ENCODE measurements at regions not wholly inside any gene's neighbourhood (a gene's known extent, or its start where the extent isn't known, plus 50 kb on each side); places are given as distances from the start of the nearest gene placed in this dataset.

GRCh38 chr5:133839090-133839489 lies 129.3 kb downstream of the C5orf15 start:
- Histone ChIP-seq H4K20me1 (no peaks in the 10 kb centered on the region), H3K27me3 (no peaks in the 10 kb centered on the region), H3K36me3 (no peaks in the 10 kb centered on the region; a peak in 1 of 22 replicates), H3K9me3 (replicated peaks in 1 of 11) (peaks cover 0 to 19% (median 9%) of the 10 kb centered on the region in 11 experiments; a peak in 11 of 22 replicates), H3K4me1 (peaks cover 9 to 26% (median 14%) of the 10 kb centered on the region in 10 experiments), H3K4me3 (no peak overlapping the region), H3K9ac (no peak overlapping the region), H3K27ac (no peak overlapping the region), H3K4me2 (no peak overlapping the region)
- no peak for TF ChIP-seq Cebpa-rat (IDR thresholded peaks at IDR 0.05)

GRCh38 chr5:133838286-133838685 lies 130.1 kb downstream of the C5orf15 start:
- TF ChIP-seq Cebpa-rat (IDR thresholded peaks at IDR 0.05), result no peak
- Histone ChIP-seq H3K9ac (no peak overlapping the region), H3K4me1 (peaks cover under 1 to 18% (median 6%) of the 10 kb centered on the region in 10 experiments), H3K27me3 (no peaks in the 10 kb centered on the region), H3K36me3 (no peaks in the 10 kb centered on the region; a peak in 1 of 22 replicates), H3K4me3 (no peak overlapping the region), H3K27ac (no peak overlapping the region), H3K9me3 (replicated peaks in 1 of 11) (peaks cover 0 to 19% (median 9%) of the 10 kb centered on the region in 11 experiments; a peak in 11 of 22 replicates), H4K20me1 (no peaks in the 10 kb centered on the region), H3K4me2 (no peak overlapping the region)

- Histone ChIP-seq H3K9me3 (replicated peaks in 1 of 11) (peaks cover 0 to 11% (median 7%) of the 10 kb centered on the region in 11 experiments; a peak in 9 of 22 replicates), H3K4me1 (peaks cover 31 to 57% (median 53%) of the 10 kb centered on the region in 10 experiments), H3K9ac (0 out of 22 replicates have a peak overlapping the region, but pooled peaks of 1 of the 11 experiments have one; percentile 3), H3K4me3 (no peak overlapping the region), H3K4me2 (peak overlapping the region; percentile 18 to 98 (median 69)), H3K27ac (peak overlapping the region in 1 of 11 experiments; percentile 31; a peak in 1 of 22 replicates), H3K36me3 (no peaks in the 10 kb centered on the region), H4K20me1 (no peaks in the 10 kb centered on the region), H3K27me3 (no peaks in the 10 kb centered on the region; a peak in 1 of 22 replicates)
- no peak for TF ChIP-seq Cebpa-rat (IDR thresholded peaks at IDR 0.05)
Measured at GRCh38 chr5:133831491-133832224, 136.8 kb downstream of the C5orf15 start.

- Histone ChIP-seq H3K9me3 (replicated peaks in 1 of 11) (peaks cover 0 to 11% (median 6%) of the 10 kb centered on the region in 11 experiments; a peak in 6 of 22 replicates), H3K36me3 (no peaks in the 10 kb centered on the region), H3K4me3 (no peak overlapping the region), H3K27ac (no peak overlapping the region), H3K4me1 (peaks cover 31 to 64% (median 61%) of the 10 kb centered on the region in 10 experiments), H3K9ac (no peak overlapping the region), H3K27me3 (no peaks in the 10 kb centered on the region; a peak in 1 of 22 replicates), H3K4me2 (peak overlapping the region; percentile 18 to 98 (median 69); a peak in 19 of 22 replicates), H4K20me1 (no peaks in the 10 kb centered on the region)
- no peak for TF ChIP-seq Cebpa-rat (IDR thresholded peaks at IDR 0.05)
Measured at GRCh38 chr5:133830911-133831310, 137.5 kb downstream of the C5orf15 start.

DNA sequence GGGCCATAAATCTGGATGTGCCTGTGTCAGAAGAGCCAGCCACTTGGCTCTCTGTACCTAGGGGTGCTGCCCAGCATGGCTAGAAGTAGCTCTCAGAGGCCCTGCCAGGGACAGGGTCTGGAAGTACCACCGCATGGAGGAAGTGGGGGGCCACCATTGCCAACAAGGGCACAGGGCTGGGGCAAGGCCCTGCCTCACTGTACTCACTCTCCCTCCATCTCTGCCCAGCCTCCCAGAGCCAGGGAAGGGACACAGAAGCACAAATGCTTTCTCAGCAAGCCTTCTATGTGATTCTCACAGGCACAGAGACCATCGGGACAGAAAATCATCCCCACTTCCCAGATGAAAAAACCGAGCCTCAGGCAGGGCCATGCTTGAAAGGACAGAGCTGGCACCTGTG lies 138.1 kb downstream of the C5orf15 start:
- Histone ChIP-seq H4K20me1 (no peaks in the 10 kb centered on the region), H3K4me2 (peak overlapping the region in 10 of 11 experiments; percentile 18 to 98 (median 69); a peak in 17 of 22 replicates), H3K27me3 (no peaks in the 10 kb centered on the region; a peak in 1 of 22 replicates), H3K4me3 (no peak overlapping the region), H3K9me3 (replicated peaks in 1 of 11) (peaks cover 0 to 5% (median 3%) of the 10 kb centered on the region in 11 experiments; a peak in 6 of 22 replicates), H3K27ac (no peak overlapping the region), H3K4me1 (peaks cover 38 to 71% (median 67%) of the 10 kb centered on the region in 10 experiments), H3K9ac (no peak overlapping the region), H3K36me3 (no peaks in the 10 kb centered on the region)
- TF ChIP-seq Cebpa-rat (IDR thresholded peaks at IDR 0.05), result no peak

DNA sequence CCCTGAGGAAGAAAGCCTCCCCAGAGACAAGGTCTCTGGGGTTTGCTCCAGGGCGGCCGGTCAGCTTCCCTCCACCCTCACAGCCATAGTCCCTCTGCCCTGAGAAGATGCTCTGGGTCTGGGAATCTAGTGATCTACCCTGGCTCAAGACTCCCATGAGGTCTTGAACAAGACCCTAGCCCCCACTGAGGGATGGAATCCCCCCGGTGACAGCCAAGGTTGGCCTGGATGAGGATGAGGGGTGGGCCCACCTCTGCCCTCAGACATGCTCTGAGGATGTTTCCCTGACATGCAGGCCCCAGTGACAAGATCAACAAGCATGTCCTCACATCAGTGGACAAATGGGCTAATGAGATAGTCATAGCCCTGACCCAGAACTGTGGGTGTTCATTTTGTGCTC lies 138.6 kb downstream of the C5orf15 start:
- H3K4me2 ChIP-seq, result peak overlapping the region; percentile 0 to 98 (median 69); a peak in 18 of 22 replicates
- no peak for TF ChIP-seq Cebpa-rat (IDR thresholded peaks at IDR 0.05)
- no peaks in the 10 kb centered on the region for H4K20me1 ChIP-seq
- H3K4me3 ChIP-seq, result no peak overlapping the region
- no peaks in the 10 kb centered on the region; a peak in 1 of 22 replicates for H3K27me3 ChIP-seq
- H3K9me3 ChIP-seq (replicated peaks in 1 of 11), result no peaks in the 10 kb centered on the region; a peak in 2 of 22 replicates
- H3K9ac ChIP-seq, result 0 out of 22 replicates have a peak overlapping the region, but pooled peaks of 2 of the 11 experiments have one; percentile 11 to 24
- H3K4me1 ChIP-seq, result peaks cover 43 to 75% (median 72%) of the 10 kb centered on the region in 10 experiments
- H3K27ac ChIP-seq, result no peak overlapping the region
- no peaks in the 10 kb centered on the region for H3K36me3 ChIP-seq

DNA sequence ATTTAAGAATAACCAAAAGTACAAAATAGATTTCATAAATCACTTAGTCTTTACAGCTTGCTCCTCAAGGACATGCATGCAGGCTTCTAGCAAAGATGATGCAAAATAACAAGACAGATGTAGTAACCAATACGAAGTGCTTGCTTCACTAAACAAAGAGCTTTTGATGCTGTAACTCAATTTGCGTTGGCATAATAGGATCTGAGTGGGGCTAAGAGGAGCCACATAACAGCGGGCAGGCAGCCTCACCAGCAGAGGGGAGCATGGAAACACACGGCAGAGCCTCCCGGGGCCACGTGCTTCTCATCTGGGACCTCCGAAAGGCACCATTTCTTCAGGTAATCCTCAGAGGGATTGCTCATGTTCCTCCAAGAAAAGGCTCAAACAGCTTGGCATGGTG lies 139.7 kb downstream of the C5orf15 start:
- TF ChIP-seq Cebpa-rat (IDR thresholded peaks at IDR 0.05), result no peak
- Histone ChIP-seq H3K4me1 (peaks cover 50 to 86% (median 82%) of the 10 kb centered on the region in 10 experiments), H3K4me2 (peak overlapping the region in 8 of 11 experiments; percentile 51 to 98 (median 76); a peak in 15 of 22 replicates), H4K20me1 (no peaks in the 10 kb centered on the region), H3K9me3 (replicated peaks in 1 of 11) (no peaks in the 10 kb centered on the region), H3K36me3 (no peaks in the 10 kb centered on the region), H3K4me3 (no peak overlapping the region), H3K9ac (no peak overlapping the region), H3K27me3 (no peaks in the 10 kb centered on the region; a peak in 1 of 22 replicates), H3K27ac (no peak overlapping the region)

- H3K4me2 ChIP-seq, result peak overlapping the region in 8 of 11 experiments; percentile 13 to 98 (median 82); a peak in 13 of 22 replicates
- H3K4me1 ChIP-seq, result peaks cover 50 to 95% (median 91%) of the 10 kb centered on the region in 10 experiments
- no peak overlapping the region for H3K4me3 ChIP-seq
- TF ChIP-seq Cebpa-rat (IDR thresholded peaks at IDR 0.05), result no peak
- no peak overlapping the region for H3K9ac ChIP-seq
- H3K9me3 ChIP-seq (replicated peaks in 1 of 11), result no peaks in the 10 kb centered on the region
- H3K36me3 ChIP-seq, result no peaks in the 10 kb centered on the region
- H3K27me3 ChIP-seq, result no peaks in the 10 kb centered on the region; a peak in 1 of 22 replicates
- H4K20me1 ChIP-seq, result no peaks in the 10 kb centered on the region
- no peak overlapping the region for H3K27ac ChIP-seq
Measured at GRCh38 chr5:133827830-133828229, 140.6 kb downstream of the C5orf15 start.

- TF ChIP-seq Cebpa-rat (IDR thresholded peaks at IDR 0.05), result no peak
- Histone ChIP-seq H3K4me1 (peaks cover 45 to 100% (median 92%) of the 10 kb centered on the region in 10 experiments), H3K9ac (no peak overlapping the region), H3K9me3 (replicated peaks in 1 of 11) (no peaks in the 10 kb centered on the region), H3K36me3 (no peaks in the 10 kb centered on the region), H3K27me3 (no peaks in the 10 kb centered on the region; a peak in 1 of 22 replicates), H3K27ac (no peak overlapping the region), H4K20me1 (no peaks in the 10 kb centered on the region), H3K4me3 (no peak overlapping the region), H3K4me2 (peak overlapping the region in 9 of 11 experiments; percentile 22 to 98 (median 84); a peak in 17 of 22 replicates)
Measured at GRCh38 chr5:133827011-133827410, 141.4 kb downstream of the C5orf15 start.

All from BLaER1 treated with 17β-estradiol and CSF1 and Interleukin-3, amounts not matched to agents 10 nM and 100 nM (cell line).